Spinal cord (tissue), 9 donors: ENCODE measurements at regions not wholly inside any gene's neighbourhood (a gene's known extent, or its start where the extent isn't known, plus 50 kb on each side); places are given as distances from the start of the nearest gene placed in this dataset.

ENCODE experiments used
- DNase-seq, 6 donors: peaks; one replicate each; pipeline versions ENCODE4 v3.0.0 to v3.0.0-alpha.2; 2013 to 2015; ENCODE audit warnings: low spot score in 6 of 6, low read depth in 4 of 6
- H3K27ac ChIP-seq: one replicate; pipeline ENCODE4 v1.5.1; 2013; ENCODE audit warnings: low read depth, low read length, control low read depth
- H3K27me3 ChIP-seq: one replicate; pipeline ENCODE4 v1.6.1; 2013; ENCODE audit warnings: low read length; ENCODE audit not compliant: control insufficient read depth, insufficient read depth
- H3K36me3 ChIP-seq: one replicate; pipeline ENCODE4 v1.6.1; 2013; ENCODE audit warnings: low read length; ENCODE audit not compliant: control insufficient read depth, insufficient read depth
- H3K4me1 ChIP-seq: one replicate; pipeline ENCODE4 v1.6.1; 2013; ENCODE audit warnings: low read length; ENCODE audit not compliant: control insufficient read depth, insufficient read depth
- H3K4me3 ChIP-seq: one replicate; pipeline ENCODE4 v1.5.1; 2013; ENCODE audit warnings: low read depth, low read length, control low read depth
- H3K9me3 ChIP-seq: one replicate; pipeline ENCODE4 v1.6.1; 2013; ENCODE audit warnings: low read length; ENCODE audit not compliant: control insufficient read depth, insufficient read depth
- WGBS: methylation state at CpG from one replicate; pipeline ENCODE4 v1.1.5; 2013; ENCODE audit warnings: missing lambda C conversion rate; ENCODE audit not compliant: insufficient coverage; 5-methylcytosine and 5-hydroxymethylcytosine counted together
- donor health status: healthy.

DNA sequence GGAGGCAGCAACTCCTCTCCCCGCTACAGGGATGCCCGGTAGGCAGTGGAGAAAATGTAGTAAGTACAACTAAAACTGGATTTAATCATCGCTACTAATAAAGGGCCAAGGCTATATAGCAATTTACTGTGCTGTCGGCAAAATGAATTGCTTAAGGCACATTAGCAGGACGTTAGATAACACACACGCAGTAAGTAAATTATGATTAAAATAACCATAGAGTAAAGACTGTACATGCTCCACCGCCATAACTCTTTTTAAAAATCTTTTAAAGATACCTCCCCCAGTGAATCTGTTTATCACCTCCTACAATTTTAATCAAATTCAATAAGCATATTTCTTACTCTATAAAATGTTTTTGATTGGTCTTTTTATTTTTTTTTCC lies 371.4 kb upstream of the MGMT start:
- 93% methylated on average over 2 of the region's 7 CpGs for WGBS
- Histone ChIP-seq H3K27ac (no peak overlapping the region), H3K27me3 (no peaks in the 10 kb centered on the region), H3K36me3 (no peaks in the 10 kb centered on the region), H3K4me3 (no peak overlapping the region), H3K4me1 (no peaks in the 10 kb centered on the region), H3K9me3 (no peaks in the 10 kb centered on the region)
- DNase-seq: no peak

- Histone ChIP-seq H3K27ac (no peak overlapping the region), H3K9me3 (no peaks in the 10 kb centered on the region), H3K36me3 (no peaks in the 10 kb centered on the region), H3K4me1 (no peaks in the 10 kb centered on the region), H3K27me3 (no peaks in the 10 kb centered on the region), H3K4me3 (no peak overlapping the region)
- DNase-seq: peak in 2 of 6 donors; percentile 41 to 86
- 30% methylated on average over 3 of the region's 12 CpGs for WGBS
These were observed 370.7 kb upstream of the MGMT start for GRCh38 chr10:129096065-129096984.

GRCh38 chr10:129097776-129098330 lies 369.2 kb upstream of the MGMT start:
- H3K27ac ChIP-seq: no peak overlapping the region
- WGBS: no CpG with 5 or more reads among the region's 6 CpGs
- no peaks in the 10 kb centered on the region for H3K4me1 ChIP-seq
- no peak overlapping the region for H3K4me3 ChIP-seq
- no peaks in the 10 kb centered on the region for H3K27me3 ChIP-seq
- no peak for DNase-seq
- no peaks in the 10 kb centered on the region for H3K9me3 ChIP-seq
- H3K36me3 ChIP-seq: no peaks in the 10 kb centered on the region

DNA sequence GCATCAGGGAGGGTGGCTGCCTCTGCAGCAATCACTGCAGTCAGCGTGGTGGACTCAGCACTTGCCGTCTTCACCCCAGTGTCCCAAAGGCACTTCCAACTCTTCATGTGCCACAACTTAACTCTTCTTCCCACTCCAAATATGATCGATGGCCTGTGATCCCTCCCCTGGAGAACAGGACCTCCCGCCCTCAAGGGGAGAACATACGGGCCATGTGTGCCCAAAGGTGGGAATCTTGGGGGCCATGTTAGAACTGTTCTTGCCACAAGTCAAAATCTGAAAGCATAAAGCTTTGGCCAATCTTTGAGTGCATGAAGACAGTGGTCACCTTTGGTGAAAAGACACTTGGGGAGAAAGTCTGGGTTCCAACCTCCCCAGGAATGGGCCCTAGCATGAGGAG lies 368.5 kb upstream of the MGMT start:
- WGBS: 100% methylated on average over 3 of the region's 5 CpGs
- H3K4me1 ChIP-seq: no peaks in the 10 kb centered on the region
- no peaks in the 10 kb centered on the region for H3K27me3 ChIP-seq
- H3K27ac ChIP-seq: no peak overlapping the region
- H3K4me3 ChIP-seq: no peak overlapping the region
- H3K9me3 ChIP-seq: no peaks in the 10 kb centered on the region
- DNase-seq: no peak
- H3K36me3 ChIP-seq: no peaks in the 10 kb centered on the region

- no peaks in the 10 kb centered on the region for H3K27me3 ChIP-seq
- no CpG with 5 or more reads among the region's 5 CpGs for WGBS
- no peak for DNase-seq
- no peaks in the 10 kb centered on the region for H3K36me3 ChIP-seq
- H3K27ac ChIP-seq: no peak overlapping the region
- H3K4me3 ChIP-seq: no peak overlapping the region
- H3K9me3 ChIP-seq: no peaks in the 10 kb centered on the region
- H3K4me1 ChIP-seq: no peaks in the 10 kb centered on the region
These were observed 367.6 kb upstream of the MGMT start for GRCh38 chr10:129099486-129099885.

GRCh38 chr10:129099992-129100391 lies 367.0 kb upstream of the MGMT start:
- Histone ChIP-seq H3K27ac (no peak overlapping the region), H3K4me1 (peaks cover 3% of the 10 kb centered on the region), H3K9me3 (no peaks in the 10 kb centered on the region), H3K4me3 (no peak overlapping the region), H3K36me3 (no peaks in the 10 kb centered on the region), H3K27me3 (no peaks in the 10 kb centered on the region)
- DNase-seq: no peak
- WGBS: 98% methylated on average over 5 of the region's 7 CpGs

DNA sequence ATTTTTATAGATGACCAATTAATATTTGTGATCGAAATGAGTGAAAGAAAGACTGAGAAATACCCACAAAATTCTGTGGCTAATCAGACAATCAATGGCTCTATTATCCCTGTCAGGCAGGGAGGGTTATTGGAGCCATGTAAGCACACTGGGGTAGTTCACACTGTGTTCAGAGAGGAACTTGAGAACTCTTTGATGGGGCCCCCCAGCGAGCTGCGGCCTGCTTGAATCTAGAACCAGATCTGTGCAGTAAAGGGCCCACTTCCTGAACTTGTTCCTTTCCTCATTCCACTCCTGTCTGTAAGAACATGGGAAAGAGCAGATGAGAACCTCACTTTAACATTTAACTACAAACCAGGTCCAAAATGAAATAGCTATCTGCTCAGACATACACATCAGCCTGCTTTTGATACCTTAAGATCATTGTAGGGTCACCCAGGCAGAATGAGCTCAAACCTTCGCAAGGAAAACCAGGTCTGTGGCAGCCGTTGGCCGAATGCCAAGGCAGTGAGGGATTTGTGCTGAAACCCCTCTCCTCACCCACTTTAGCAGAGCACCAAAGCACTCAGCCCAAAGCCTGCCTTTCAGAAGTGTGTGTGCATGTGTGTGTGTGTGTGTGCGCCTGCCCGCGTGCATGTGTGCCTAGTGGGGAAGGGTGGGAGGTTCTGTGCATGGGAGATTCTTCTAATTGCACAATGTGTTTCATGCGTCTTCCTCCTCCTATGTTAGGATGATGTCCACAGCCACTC lies 365.6 kb upstream of the MGMT start:
- no peak overlapping the region for H3K4me3 ChIP-seq
- WGBS: 70% methylated on average over 6 of the region's 10 CpGs
- peak in 1 of 6 donors; percentile 55 for DNase-seq

DNA sequence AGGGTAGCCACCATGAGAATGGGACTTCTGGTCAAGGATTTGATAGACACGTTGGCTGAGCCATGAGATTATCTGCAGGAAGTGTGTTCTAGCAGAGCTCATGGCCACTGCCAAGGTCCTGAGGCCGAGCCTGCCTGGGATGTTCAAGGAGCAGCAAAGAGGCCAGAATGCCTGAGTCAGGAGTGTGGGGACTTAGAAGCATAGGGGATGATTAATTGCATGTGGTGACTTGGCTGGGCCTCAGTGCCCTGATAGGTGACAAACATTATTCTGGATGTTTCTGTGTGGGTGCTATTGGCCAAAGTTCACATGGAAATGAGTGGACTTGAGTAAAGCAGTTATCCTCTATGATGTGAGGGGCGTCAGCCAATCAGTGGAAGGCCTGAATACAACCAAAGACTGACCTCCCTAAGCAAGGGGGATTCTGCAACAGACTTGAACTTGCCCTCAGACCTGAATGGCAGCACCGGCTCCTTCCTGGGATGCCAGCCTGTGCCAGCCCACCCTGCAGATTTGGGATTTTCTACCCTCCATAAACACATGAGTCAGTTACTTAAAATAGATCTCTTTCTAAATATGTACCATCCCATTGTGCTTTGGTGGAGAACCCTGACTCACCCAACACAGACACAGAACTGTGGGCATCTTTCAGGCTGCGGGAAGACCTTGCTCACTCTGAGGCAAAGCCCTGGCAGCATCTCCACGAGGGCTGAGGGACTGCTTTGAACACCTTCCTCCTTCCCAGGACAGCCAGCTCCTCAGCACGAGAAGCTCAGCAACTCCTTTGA lies 363.9 kb upstream of the MGMT start:
- H3K4me1 ChIP-seq: peaks cover 6% of the 10 kb centered on the region
- 92% methylated on average over 4 of the region's 7 CpGs for WGBS

More for the DNA sequence above, 365.6 kb upstream of the MGMT start:
- no peaks in the 10 kb centered on the region for H3K27me3 ChIP-seq
- no peaks in the 10 kb centered on the region for H3K36me3 ChIP-seq
- no peaks in the 10 kb centered on the region for H3K9me3 ChIP-seq
- no peak overlapping the region for H3K27ac ChIP-seq
- H3K4me1 ChIP-seq: peaks cover 6% of the 10 kb centered on the region

More for the DNA sequence above, 363.9 kb upstream of the MGMT start:
- Histone ChIP-seq H3K27ac (no peak overlapping the region), H3K36me3 (no peaks in the 10 kb centered on the region), H3K27me3 (no peaks in the 10 kb centered on the region), H3K4me3 (no peak overlapping the region), H3K9me3 (no peaks in the 10 kb centered on the region)
- DNase-seq: no peak
